ENCODE measurements at regions not wholly inside any gene's neighbourhood (a gene's known extent, or its start where the extent isn't known, plus 50 kb on each side); places are given as distances from the start of the nearest gene placed in this dataset.

DNA sequence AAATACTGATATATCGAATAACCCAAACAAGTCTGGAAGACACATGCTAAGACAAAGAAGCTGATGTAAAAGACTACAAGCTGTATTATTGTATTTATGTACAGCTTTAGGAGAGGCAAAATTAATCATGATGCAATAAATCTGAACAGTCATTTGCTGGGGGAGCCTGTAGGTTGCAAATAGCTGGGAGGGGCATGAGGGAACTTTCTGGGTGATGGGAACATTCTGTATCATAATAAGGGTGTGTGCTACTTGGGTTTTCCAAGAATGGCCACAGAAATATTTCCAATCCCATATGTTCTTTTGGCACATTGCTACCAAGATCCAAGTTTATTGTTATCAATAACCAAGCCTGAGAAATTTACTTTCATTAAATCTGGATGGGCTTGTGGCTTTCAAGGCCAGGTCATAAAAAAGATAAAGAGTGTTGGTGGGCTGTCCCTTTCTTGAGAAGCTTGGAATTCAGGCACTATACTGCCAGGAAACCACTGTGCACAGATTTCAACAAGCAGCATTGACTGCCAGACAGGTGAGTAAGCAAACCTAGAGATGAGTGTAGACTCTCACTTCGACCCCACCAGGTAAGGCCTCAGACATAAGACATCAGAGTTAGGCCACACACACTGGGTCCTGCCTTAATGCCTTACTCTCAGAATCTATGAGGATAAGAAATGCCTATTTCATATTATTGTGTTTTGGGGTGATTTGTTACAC, 629.7 kb upstream of the FZD8 start:
- no peak for DNase-seq

DNA sequence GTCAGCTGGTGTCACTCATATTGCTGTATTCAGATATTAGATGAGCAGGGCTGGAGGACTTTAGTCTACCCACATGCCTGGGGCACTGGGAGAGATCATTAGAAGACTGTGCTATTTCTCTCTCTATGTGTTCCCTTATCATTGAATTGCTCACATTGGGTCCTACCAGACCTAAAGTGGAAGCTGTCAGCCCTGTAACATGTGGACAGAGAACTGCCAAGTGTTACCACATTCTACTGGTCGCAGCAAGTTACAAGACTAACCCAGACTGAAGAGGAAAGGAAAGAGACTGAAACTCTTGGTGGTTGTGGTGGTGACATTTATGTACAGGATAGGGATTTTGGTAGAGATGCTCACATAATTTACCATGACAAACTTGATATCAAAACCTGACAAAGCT, 627.1 kb upstream of the FZD8 start:
- no peak for DNase-seq

DNA sequence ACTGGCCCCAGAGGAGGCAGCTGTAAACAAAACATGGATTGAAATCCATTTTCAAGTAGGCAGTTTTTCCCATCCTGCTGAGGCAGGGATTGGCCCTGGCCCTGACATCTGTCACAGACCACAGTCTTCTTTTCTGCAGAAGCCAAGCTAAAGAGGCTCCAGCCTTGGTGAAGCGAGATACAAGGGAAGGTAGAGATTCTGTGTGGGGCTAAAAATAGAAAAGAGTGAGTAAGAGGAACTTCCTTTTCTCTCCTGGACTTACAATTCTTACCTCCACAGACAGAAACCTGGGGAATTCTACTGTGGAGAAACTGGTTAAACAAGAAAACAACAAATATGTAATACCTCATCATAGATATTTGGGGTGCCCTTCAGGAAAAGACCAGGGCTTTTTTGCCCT, 624.8 kb upstream of the FZD8 start:
- DNase-seq: no peak

DNA sequence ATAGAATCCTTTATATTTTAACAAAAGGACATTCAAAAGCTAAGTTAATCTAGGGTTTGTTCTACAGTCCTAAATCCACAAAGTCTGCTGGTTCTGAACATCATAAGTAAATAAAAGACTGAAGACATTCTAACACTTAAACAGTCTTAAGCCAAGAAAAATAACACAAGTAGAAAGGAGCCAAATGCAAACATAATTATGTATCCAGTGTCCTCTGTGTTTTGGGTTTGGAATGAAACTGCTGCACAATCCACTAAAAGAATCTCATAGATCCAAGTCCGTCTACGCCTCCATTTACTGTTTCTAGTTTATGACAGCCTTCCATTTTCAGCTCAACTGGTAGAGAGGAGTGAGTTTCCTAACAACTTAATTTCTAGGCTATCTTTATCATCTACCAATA, 623.6 kb upstream of the FZD8 start:
- no peak for DNase-seq

DNA sequence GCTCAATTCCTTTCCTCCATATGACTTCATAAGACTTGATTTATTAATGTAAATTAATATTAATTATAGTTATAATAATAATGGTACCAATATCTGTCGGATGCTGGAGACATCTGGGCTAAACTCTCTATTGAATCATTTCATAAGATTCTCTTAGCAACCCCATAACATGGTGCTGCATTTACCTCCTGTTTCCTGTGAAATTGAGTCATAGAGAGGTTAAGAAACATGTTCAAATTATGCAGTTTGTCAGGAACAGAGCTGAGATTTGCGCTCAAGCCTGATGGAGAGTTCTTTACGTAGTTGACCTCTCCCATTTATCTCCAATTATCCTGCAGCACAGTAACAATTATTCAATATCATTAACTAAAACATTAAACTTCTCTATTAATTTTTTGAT, 621.8 kb upstream of the FZD8 start:
- no peak for DNase-seq

DNA sequence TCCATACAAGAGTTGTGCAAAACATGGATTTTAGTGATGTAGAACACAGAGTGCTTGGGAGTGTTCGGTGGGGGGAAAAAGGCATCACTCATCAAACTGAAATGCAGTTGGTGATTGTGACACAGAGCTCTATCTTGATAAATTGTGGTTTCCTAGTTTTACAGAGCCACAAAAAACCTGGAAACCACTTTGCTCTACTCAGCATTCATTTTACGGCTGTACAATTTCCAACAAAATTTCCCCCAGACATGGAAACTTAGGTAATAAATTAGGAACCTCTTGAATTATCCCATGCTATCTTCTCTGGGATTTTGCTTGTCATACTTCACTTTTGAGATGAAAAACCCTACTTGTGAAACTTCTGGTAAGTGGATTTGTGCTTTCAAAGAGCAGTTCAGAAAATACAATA, 614.9 kb upstream of the FZD8 start:
- no peak for DNase-seq

DNA sequence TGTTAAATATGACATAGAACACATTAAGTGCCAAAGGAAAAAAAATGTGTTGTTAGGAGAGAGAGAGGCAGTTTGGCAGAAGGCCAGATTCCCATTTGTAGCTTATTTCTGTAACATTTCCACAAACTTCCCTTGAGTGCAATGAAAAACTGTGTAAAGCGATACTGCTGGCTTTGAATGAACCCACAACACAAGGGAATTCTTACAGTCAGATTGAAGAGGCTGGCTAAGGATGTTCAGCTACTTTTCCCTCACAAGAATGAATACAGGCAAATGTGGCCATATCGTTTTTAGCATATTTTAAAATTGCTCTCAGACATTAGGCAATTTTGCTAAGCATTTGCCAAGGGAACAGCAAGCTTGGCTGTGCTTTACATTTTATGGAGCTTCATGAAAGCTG, 614.1 kb upstream of the FZD8 start:
- no peak for DNase-seq

DNA sequence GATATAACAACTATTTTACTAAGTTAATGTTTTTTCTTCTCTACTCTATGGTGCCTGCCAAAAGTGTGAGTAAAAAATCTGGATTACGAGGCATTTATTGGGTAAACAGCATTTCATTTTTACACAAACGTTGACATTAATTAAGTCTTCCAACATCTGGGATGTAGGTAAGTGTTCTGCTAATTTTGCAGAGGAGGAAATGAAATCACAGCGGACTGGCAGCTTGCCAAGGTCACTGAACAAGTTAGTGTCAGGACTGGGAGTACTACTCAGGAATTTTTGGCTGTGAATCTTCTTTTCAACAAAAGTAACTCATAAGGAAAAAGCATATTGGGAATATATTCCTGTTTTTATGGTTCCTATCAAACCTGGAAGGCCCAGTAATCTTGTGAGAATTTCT, 612.1 kb upstream of the FZD8 start:
- no peak for DNase-seq

DNA sequence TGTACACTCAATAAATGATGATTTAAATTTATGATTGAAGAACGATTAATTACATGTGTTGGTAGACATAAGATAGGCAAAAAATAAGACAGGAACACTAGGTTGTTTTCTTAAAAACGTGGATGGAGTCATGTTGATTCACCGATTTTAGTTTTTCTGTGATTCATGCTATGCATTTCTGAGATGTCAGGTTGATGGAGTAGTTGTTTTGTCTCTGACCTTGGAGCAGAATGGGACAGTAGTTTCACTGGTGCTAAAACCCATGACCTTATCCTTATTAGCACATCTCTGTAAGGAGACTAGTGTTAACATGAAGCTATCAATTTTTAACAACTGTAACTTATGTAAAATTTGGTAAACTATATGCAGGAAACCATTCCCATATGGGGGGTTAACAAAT, 611.6 kb upstream of the FZD8 start:
- no peak for DNase-seq

DNA sequence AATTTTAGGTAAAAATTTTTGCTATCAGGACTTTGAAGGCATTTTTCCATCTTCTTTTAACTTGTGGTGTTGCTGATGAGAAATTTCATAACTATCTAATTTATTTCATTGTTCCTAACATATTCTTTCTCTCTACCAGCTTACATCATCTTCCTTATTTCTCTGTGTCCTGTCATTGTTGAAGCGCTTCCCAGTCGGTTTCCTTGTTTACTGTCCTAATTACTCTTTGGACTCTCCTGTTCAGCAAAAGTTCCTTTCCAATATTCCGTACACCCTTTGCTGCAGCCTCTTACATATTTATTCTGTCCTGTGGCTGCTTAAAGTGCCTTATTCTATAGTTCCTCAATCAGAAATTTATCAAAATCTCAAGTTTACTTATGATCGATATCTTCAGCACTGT, 609.0 kb upstream of the FZD8 start:
- DNase-seq: no peak

DNA sequence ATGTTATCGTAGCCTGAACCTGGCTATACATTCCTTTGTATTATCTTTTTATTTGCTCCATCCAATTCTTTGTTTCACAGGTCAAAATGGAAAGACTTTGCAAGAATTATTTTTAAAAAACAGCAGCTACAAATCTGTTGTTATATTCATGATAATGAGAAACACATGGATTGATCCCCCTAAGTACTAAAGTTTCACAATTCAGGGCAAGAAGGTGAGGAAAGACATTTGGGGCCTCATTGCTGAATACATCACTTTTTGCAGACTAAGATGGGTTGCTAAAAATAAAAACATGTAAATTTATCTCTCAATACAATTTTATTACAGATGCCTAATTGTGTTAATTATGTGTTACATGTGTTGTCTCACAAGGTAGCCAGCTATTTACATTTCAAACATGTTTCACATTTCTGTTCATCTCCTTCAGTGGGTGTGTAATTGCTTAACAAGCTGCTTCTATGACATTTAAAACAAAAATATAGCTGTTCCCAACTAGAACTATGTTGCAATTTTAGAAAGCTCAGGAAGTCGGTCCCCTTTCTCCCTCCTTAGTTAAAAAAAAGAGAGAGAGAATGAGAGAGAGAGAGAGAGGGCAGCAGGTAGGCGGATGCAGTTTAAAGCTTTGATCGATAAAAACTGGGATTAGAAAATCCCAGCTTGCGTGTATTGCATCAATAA, 606.3 kb upstream of the FZD8 start:
- DNase-seq: no peak

DNA sequence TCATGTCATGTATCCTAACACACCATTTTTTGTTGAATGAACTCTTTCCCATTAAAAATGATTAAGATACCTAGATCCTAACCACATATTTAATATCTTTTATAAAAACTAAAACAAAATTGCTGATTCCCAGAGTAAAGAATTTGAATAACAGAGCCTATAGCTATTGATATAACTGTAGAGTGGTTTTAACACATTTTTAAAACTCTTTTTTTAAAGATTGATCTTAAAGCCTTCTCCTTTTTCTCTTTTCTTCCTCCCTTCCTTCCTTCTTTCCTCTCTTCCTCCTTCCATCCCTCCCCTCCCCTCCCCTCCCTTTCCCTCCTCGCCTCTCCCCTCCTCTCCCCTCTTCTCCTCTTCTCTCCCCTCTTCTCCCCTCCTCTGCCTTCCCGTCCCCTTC, 605.4 kb upstream of the FZD8 start:
- no peak for DNase-seq

DNA sequence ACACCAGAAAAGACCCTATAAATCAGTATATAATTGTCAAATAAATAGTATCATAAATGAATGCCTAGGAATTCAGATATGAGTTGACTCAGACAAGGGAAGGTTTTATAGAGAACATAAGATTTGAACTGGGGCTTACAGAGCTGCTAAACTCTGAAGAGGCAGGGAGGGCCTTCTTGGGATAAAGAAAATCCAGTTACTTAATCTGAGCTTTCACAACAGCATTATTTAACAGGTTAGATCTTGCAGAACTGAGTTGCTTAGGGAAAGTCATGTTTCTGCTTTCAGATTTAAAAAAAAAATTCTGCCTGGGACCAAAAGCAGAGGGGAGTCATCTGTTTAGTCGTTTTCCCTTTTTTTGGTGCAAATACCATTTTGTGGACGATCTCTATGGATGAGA, 594.8 kb upstream of the FZD8 start:
- no peak for DNase-seq

DNA sequence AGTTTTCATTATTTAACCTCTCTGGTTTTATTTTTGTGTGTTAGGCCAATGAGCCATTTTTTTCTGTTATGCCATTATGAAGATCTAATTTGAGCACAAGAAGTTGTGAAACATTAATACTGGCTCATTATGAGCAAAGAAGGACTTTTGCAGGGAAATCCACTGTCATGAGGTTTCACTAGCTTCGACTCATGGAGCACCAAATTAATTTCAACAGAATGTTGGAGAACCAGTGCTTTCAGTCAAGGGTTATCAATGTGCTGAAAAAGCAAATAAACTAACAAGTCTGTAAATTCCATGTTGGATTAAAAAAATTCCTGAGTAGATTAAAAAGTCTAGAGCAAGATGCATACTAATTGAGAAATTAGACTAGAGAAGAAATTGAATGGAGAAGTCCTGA, 594.2 kb upstream of the FZD8 start:
- no peak for DNase-seq

DNA sequence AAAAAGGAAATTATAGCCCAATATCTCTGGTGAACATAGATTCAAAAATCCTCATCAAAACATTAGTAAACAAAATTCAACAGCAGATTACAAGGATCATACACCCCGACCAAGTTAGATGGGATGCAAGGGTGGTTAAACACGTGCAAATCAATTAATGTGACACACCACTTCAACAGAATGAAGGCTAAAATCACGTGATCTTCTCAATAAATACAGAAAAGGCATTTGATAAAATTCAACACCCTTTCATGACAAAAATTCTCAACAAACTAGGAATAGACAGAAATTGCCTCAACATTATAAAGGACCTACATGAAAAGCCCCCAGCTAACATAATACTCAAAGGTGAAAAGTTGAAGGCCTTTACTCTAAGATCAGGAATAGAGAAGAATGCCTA, 590.8 kb upstream of the FZD8 start:
- DNase-seq: no peak

DNA sequence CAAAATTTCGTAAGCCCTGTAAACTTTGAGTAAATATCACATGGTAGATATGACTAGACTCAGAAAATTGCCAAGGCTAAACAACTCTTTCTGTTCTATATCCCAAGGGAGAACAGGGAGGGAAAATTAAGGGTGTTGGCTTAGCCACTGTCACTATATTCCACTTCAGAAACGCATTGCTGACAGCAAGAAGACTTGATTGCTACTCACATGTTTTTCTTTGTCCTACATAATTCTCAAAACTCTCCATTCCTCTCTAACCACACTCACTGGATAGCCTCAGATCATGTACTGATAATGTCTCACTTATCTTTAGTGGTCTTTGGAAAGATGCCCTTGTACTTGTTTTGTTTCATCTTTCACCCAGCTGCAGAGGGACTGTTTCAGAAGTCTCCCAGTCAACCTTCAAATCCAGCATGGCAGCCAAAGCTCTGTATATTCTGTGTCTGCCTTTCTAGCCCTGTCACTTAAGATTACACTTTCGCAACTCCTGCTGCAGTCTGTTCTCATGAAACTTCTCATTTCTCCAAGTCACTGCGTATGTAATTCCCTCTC, 582.4 kb upstream of the FZD8 start:
- no peak for DNase-seq

DNA sequence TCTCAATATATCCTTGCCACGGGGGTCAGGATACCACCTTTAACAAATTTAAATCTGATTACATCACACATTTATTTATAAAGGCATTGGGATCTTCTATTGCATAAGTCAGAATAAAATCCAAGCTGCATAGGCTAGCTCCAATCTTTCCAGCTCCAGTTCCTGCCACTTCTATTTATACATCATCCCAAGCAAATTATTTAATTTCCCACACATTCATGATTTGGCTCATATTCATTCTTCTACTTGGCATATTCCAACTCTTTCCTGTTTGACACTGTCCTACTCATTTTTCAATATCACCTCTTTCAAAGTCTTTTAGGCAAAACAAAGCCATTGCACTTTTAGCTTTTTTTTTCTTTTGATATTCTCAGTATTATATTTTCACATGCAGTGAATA, 579.0 kb upstream of the FZD8 start:
- DNase-seq: no peak

DNA sequence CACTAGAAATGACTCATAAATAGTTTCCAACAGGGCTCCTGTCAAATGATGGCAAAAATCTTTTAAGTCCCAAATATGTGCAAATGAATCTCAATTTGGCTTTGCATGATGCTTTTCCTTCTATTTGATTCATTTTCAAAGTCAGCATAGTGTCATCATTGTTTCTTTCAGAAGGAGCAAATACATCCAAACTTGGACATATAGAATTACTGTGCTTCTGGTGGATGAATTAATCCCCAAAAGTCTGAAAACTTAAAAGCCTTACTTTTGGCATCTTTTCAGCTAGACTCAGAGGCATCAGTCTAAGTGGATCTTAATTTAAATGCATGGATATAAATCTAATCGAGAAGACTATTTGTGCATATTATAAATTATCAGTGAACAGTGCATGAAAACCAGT, 578.1 kb upstream of the FZD8 start:
- no peak for DNase-seq

DNA sequence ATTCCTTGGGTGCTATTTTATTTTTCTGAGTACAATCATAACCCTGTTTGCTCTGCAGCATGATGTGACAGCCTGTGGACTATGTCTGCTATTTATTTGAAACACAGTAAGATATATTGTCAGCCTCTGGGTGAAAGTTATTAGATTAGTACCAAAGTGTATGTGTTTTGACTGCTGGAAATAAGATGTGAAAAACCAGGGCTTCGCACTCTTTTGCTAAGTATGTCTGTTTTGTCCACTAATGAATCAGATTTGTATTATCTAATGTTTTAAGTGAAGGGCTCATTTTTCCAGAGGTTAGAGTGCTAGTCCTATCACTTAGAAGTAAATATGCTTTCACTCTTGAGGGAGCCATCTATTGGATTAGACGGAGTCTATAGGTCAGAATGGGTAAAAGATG, 569.8 kb upstream of the FZD8 start:
- DNase-seq: no peak

DNA sequence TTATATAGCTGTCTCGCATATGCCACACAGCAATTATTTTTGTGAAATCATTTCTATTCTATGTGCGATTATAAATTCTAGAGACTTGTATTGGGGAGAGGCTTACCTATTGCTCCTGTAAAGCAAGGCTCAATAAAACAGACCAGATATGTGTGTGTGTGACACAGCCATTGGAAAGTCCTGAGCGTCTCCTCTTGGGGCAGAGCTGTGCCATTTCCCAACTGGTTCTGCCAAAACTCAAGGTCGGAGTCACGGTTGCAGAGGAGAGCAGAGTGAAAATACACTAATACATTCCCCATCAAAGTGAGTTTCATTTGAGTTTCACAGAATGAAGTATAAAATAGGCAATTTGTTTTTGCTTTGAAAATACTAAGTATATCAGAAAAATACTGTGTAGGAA, 567.4 kb upstream of the FZD8 start:
- DNase-seq: no peak

DNA sequence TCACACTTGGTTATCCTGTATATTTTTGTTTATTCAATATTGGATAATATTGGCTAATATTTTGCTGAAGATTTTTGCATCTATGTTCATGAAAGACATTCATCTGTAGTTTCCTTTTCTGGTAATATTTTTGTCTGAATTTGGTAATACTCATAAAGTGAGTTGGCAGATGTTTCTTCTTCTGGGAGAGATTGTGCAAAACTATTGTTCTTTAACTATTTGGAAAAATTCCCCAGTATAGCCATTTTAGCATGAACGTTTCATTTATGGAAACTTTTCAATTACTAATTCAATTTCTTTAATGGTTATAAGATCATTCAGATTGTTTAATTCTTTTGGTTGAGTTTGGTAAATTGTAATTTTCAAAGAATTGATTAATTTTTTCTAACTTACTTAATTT, 560.8 kb upstream of the FZD8 start:
- DNase-seq: no peak

DNA sequence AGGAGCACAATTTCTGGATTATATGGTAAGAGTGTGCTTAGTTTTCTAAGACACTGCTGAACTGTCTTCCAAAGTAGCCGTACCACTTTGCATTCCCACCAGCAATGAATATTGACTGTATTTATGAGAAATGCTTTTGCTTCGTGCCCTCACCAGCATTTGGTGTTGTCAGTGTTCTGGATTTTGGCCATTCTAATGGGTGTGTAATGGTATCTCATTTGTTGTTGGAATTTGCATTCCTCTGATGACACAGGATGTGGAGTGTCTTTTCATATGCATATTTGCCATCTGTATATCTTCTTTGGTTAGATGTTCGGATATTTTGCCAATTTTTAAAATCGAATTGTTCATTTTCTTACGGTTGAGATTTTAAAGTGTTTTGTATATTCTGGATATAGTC, 558.5 kb upstream of the FZD8 start:
- no peak for DNase-seq

DNA sequence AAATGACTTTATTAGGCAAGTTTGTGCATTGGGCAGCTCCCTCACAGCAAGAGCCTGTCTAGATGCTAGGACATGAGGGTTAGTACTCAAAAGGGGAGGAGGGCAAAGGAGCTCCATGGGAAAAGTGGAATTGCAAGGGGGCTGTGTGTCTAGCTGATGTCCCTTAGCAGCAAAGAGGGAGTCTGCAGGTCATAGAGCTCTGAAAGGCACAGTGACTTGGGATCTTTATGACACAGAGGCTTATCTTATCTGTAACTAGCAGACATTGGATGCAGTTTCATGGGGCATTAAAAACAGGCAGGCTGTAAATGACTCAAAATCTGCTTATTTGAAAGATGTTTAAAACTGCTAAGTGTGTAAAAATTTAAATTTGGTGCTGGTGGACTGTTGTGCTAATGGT, 556.2 kb upstream of the FZD8 start:
- no peak for DNase-seq

DNA sequence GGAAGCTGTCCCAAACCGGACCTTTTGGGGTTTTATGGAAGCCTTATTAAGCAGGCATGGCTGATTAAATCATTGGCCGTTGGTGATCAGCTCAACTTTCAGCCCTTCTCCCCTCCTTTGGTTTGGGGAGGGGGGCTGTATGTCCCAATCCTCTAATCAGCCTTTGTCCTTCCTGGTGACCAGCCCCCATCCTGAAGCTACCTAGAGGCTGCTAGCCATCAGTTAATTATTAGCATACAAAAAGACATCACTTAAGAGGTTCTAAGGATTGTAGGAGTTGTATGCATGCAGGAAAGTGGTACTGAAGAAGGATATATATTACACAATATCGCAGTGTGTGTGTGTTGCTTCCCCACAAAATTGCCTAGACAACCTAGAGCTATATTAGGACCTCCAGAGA, 553.3 kb upstream of the FZD8 start:
- no peak for DNase-seq

DNA sequence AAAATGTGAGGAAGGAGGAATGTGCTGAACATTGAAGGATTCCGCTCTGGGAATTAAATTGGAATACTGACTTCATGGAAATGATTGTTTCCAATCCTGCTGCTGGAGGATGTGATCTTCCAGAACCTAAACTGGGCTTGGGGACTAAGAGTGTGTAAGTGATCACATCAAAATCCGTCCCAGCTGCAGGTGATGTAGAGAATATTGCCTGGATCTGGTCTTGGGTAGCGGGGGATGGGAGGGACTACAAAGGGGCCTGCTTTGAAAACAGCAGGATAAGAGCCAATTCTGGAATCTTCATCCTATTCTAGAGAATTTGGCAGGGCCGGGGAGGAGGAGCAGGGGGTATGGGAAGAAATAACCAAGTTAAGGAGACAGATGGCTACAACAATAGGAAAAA, 552.2 kb upstream of the FZD8 start:
- no peak for DNase-seq

All from retina (tissue), 1 donor.